ENCODE measurements at regions not wholly inside any gene's neighbourhood (a gene's known extent, or its start where the extent isn't known, plus 50 kb on each side); places are given as distances from the start of the nearest gene placed in this dataset.

- Histone ChIP-seq H3K27ac (no peak overlapping the region), H3K4me3 (no peak overlapping the region)
- no peak for DNase-seq (ENCODE audit: low spot score)
- TF ChIP-seq, protein P1, sequence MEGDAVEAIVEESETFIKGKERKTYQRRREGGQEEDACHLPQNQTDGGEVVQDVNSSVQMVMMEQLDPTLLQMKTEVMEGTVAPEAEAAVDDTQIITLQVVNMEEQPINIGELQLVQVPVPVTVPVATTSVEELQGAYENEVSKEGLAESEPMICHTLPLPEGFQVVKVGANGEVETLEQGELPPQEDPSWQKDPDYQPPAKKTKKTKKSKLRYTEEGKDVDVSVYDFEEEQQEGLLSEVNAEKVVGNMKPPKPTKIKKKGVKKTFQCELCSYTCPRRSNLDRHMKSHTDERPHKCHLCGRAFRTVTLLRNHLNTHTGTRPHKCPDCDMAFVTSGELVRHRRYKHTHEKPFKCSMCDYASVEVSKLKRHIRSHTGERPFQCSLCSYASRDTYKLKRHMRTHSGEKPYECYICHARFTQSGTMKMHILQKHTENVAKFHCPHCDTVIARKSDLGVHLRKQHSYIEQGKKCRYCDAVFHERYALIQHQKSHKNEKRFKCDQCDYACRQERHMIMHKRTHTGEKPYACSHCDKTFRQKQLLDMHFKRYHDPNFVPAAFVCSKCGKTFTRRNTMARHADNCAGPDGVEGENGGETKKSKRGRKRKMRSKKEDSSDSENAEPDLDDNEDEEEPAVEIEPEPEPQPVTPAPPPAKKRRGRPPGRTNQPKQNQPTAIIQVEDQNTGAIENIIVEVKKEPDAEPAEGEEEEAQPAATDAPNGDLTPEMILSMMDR (IDR thresholded peaks at IDR 0.05), result no peak
Measured at GRCh38 chr18:78562531-78562961, 417.1 kb upstream of the SALL3 start.

- Histone ChIP-seq H3K4me3 (no peak overlapping the region), H3K27ac (no peak overlapping the region)
- no peak for DNase-seq (ENCODE audit: low spot score)
- TF ChIP-seq, protein P1 (IDR thresholded peaks at IDR 0.05), result no peak
Measured at GRCh38 chr18:78563110-78563509, 416.5 kb upstream of the SALL3 start.

- TF ChIP-seq, protein P1 (IDR thresholded peaks at IDR 0.05), result no peak
- Histone ChIP-seq H3K27ac (no peak overlapping the region), H3K4me3 (no peak overlapping the region)
- DNase-seq (ENCODE audit: low spot score), result no peak
Measured at GRCh38 chr18:78564030-78564429, 415.6 kb upstream of the SALL3 start.

DNA sequence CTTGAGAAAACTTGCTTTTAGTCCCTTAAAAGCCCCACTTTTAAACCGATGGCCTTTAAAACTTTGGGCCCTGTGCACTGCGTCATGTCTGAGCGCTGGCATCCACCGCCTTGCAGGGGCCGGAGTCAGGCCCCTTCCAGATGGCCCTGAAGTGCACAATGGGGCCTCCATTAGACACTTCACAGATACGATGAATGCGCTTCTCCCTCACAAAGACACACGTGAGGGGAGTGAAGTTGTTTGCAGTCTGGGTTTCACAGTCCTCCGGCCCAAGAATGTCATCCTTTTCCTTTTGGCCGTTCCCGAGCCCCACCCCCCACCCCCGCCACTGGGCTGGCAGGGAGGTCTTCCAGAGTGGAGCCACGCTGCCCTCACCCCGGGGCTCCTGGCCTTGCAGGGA, 415.1 kb upstream of the SALL3 start:
- TF ChIP-seq, protein P1 (IDR thresholded peaks at IDR 0.05), result no peak
- DNase-seq (ENCODE audit: low spot score), result no peak
- Histone ChIP-seq H3K4me3 (no peak overlapping the region), H3K27ac (no peak overlapping the region)

GRCh38 chr18:78565240-78565639, 414.4 kb upstream of the SALL3 start:
- DNase-seq (ENCODE audit: low spot score), result no peak
- TF ChIP-seq, protein P1 (IDR thresholded peaks at IDR 0.05), result no peak
- no peak overlapping the region for H3K4me3 ChIP-seq
- H3K27ac ChIP-seq, result no peak overlapping the region

DNA sequence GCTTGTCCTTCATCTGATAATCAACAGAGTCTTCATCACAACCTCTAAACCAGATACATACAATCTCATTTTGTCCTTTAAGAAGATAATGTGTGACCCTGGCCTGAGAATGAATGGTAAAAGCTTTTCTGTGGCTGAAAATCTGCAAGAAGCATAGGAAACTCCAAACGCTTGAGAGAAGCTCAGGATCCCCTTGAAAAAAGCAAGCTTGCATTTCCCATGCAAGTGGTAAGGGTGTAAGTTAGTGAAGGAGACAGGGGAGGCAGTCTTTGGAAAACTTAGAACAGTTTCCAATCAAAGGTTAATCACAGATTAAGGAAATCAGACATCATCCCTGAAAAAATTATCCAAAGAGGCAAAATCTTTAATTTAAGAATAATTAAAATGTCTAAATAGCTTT, 413.6 kb upstream of the SALL3 start:
- DNase-seq (ENCODE audit: low spot score), result no peak
- Histone ChIP-seq H3K27ac (no peak overlapping the region), H3K4me3 (no peak overlapping the region)
- TF ChIP-seq, protein P1 (IDR thresholded peaks at IDR 0.05), result no peak

GRCh38 chr18:78566720-78567119, 412.9 kb upstream of the SALL3 start:
- TF ChIP-seq, protein P1 (IDR thresholded peaks at IDR 0.05), result no peak
- no peak for DNase-seq (ENCODE audit: low spot score)
- H3K27ac ChIP-seq, result no peak overlapping the region
- no peak overlapping the region for H3K4me3 ChIP-seq

Measured in coronary artery (tissue), 2 donors.